ENCODE measurements at regions not wholly inside any gene's neighbourhood (a gene's known extent, or its start where the extent isn't known, plus 50 kb on each side); places are given as distances from the start of the nearest gene placed in this dataset.

DNA sequence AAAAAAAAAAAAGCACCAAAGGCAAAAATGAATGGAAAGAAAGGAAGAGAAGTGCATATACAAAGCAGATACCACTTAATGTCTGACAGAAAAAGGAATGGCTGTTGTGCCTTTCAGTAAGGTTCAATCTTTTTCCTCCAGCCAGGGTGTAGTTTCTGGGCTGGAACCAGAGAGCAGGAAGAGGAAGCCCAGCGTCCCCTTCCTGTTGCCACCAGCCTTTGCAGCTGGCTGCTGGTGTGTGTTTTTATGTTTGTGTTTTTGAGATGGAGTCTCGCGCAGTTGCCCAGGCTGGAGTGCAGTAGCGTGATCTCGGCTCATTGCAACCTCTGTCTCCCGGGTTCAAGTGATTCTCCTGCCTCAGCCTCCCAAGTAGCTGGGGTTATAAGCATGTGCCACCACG, 64.6 kb upstream of the LTA4H start:
- TF ChIP-seq EZH2 (optimal IDR thresholded peaks at IDR 0.05; ENCODE audit: low read depth, low read length) (no peak), EZH2phosphoT487 (IDR thresholded peaks at IDR 0.05; ENCODE audit: low read length) (no peak)
- TF ChIP-seq, protein P1, sequence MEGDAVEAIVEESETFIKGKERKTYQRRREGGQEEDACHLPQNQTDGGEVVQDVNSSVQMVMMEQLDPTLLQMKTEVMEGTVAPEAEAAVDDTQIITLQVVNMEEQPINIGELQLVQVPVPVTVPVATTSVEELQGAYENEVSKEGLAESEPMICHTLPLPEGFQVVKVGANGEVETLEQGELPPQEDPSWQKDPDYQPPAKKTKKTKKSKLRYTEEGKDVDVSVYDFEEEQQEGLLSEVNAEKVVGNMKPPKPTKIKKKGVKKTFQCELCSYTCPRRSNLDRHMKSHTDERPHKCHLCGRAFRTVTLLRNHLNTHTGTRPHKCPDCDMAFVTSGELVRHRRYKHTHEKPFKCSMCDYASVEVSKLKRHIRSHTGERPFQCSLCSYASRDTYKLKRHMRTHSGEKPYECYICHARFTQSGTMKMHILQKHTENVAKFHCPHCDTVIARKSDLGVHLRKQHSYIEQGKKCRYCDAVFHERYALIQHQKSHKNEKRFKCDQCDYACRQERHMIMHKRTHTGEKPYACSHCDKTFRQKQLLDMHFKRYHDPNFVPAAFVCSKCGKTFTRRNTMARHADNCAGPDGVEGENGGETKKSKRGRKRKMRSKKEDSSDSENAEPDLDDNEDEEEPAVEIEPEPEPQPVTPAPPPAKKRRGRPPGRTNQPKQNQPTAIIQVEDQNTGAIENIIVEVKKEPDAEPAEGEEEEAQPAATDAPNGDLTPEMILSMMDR (IDR thresholded peaks at IDR 0.05; ENCODE audit: low read length), result no peak
- H3K9ac ChIP-seq (ENCODE audit: low read length), result no peak overlapping the region
- H3K27ac ChIP-seq (ENCODE audit: low read length), result no peak overlapping the region
- no peaks in the 10 kb centered on the region for H3K9me2 ChIP-seq (replicated peaks; ENCODE audit: insufficient read depth, low read length)
- H3K9me3 ChIP-seq (replicated peaks; ENCODE audit: insufficient read depth, low read length), result no peaks in the 10 kb centered on the region
- DNase-seq, result no peak
- no peaks in the 10 kb centered on the region for H3K36me3 ChIP-seq (replicated peaks; ENCODE audit: insufficient read depth, low read length)
- no peak overlapping the region for H2AFZ ChIP-seq (ENCODE audit: low read length)
- no peak overlapping the region for H3K4me2 ChIP-seq (ENCODE audit: low read depth, low read length)
- H4K20me1 ChIP-seq (ENCODE audit: insufficient read depth, low read length), result no peaks in the 10 kb centered on the region
- H3K4me1 ChIP-seq (ENCODE audit: low read length), result no peaks in the 10 kb centered on the region
- no peaks in the 10 kb centered on the region for H3K27me3 ChIP-seq (replicated peaks; ENCODE audit: insufficient read depth, low read length)
- H3K79me2 ChIP-seq (ENCODE audit: low read length), result no peaks in the 10 kb centered on the region
- no peaks in the 10 kb centered on the region for H3F3A ChIP-seq (ENCODE audit: insufficient read depth, low read length)
- no peak overlapping the region for H3K4me3 ChIP-seq (ENCODE audit: low read length)

DNA sequence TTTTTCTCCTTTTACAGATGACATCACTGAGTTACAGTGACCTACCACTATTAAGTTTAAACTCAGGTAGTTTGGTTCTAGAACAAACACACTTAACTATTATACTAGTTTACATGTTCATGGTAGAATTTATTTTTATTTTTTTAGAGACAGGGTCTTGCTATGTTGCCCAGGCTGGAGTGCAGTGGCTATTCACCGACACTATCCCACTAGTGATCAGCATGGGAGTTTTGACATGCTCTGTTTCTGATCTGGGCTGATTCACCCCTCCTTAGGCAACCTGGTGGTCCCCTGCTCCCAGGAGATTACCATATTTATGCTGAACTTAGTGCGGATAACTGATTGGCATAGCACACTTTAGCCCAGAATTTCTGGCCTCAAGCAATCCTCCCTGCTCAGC, 66.4 kb upstream of the LTA4H start:
- Histone ChIP-seq H3K36me3 (replicated peaks; ENCODE audit: insufficient read depth, low read length) (no peaks in the 10 kb centered on the region), H4K20me1 (ENCODE audit: insufficient read depth, low read length) (no peaks in the 10 kb centered on the region), H3K27me3 (replicated peaks; ENCODE audit: insufficient read depth, low read length) (no peaks in the 10 kb centered on the region), H3K27ac (ENCODE audit: low read length) (no peak overlapping the region), H3K9me2 (replicated peaks; ENCODE audit: insufficient read depth, low read length) (no peaks in the 10 kb centered on the region), H3K9ac (ENCODE audit: low read length) (no peak overlapping the region), H3K9me3 (replicated peaks; ENCODE audit: insufficient read depth, low read length) (no peaks in the 10 kb centered on the region), H3K4me1 (ENCODE audit: low read length) (no peaks in the 10 kb centered on the region), H3F3A (ENCODE audit: insufficient read depth, low read length) (no peaks in the 10 kb centered on the region), H2AFZ (ENCODE audit: low read length) (no peak overlapping the region), H3K4me2 (ENCODE audit: low read depth, low read length) (no peak overlapping the region), H3K79me2 (ENCODE audit: low read length) (no peaks in the 10 kb centered on the region), H3K4me3 (ENCODE audit: low read length) (no peak overlapping the region)
- DNase-seq, result no peak
- TF ChIP-seq, protein P1 (IDR thresholded peaks at IDR 0.05; ENCODE audit: low read length), result no peak
- TF ChIP-seq EZH2 (optimal IDR thresholded peaks at IDR 0.05; ENCODE audit: low read depth, low read length) (no peak), EZH2phosphoT487 (IDR thresholded peaks at IDR 0.05; ENCODE audit: low read length) (no peak)

DNA sequence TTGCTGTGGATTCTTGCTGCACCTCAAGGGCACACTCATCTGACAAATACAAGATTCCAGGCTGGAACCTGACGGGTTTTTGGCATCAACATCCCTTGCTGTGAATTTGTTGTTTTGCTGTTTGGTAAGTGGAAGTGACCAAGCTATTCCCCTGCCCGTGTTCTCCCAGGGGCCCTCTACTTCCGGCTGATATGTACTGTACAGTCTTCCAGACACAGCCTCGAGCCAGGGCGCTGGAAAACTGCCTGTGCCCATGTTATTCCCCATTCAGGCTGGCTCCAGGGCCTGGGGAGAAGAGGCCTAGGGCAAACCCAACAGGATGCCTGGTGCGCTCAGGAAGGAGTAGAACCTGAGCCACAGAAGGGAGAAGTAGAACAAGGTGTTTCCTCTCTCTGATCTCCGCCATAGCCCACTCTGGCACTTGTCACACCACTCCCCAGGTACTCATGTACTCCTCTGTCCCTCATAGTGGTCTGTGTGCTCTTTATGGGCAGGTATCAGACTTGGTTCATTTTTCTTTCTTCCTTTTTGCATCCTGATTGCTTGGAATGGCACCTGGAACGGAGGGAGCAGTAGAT, 67.8 kb upstream of the LTA4H start:
- Histone ChIP-seq H3K4me1 (ENCODE audit: low read length) (no peaks in the 10 kb centered on the region), H2AFZ (ENCODE audit: low read length) (no peak overlapping the region), H3K27me3 (replicated peaks; ENCODE audit: insufficient read depth, low read length) (no peaks in the 10 kb centered on the region), H3K9me2 (replicated peaks; ENCODE audit: insufficient read depth, low read length) (no peaks in the 10 kb centered on the region), H3F3A (ENCODE audit: insufficient read depth, low read length) (no peaks in the 10 kb centered on the region), H3K9me3 (replicated peaks; ENCODE audit: insufficient read depth, low read length) (no peaks in the 10 kb centered on the region), H3K79me2 (ENCODE audit: low read length) (no peaks in the 10 kb centered on the region), H3K27ac (ENCODE audit: low read length) (no peak overlapping the region), H3K4me3 (ENCODE audit: low read length) (no peak overlapping the region), H3K36me3 (replicated peaks; ENCODE audit: insufficient read depth, low read length) (no peaks in the 10 kb centered on the region), H3K4me2 (ENCODE audit: low read depth, low read length) (no peak overlapping the region), H4K20me1 (ENCODE audit: insufficient read depth, low read length) (no peaks in the 10 kb centered on the region), H3K9ac (ENCODE audit: low read length) (no peak overlapping the region)
- no peak for DNase-seq
- TF ChIP-seq EZH2 (optimal IDR thresholded peaks at IDR 0.05; ENCODE audit: low read depth, low read length) (no peak), EZH2phosphoT487 (IDR thresholded peaks at IDR 0.05; ENCODE audit: low read length) (no peak)
- TF ChIP-seq, protein P1 (IDR thresholded peaks at IDR 0.05; ENCODE audit: low read length), result no peak
